NOMO-1 (cell line): ENCODE measurements at regions not wholly inside any gene's neighbourhood (a gene's known extent, or its start where the extent isn't known, plus 50 kb on each side); places are given as distances from the start of the nearest gene placed in this dataset.

Experiments
- DNase-seq, 2 experiments: peaks; one replicate each; lab custom pipeline; 2025; ENCODE audit not compliant: unreplicated experiment in 2 of 2; lab: John Stamatoyannopoulos, UW

- DNase-seq: no peak
Measured at GRCh38 chr9:86703346-86703745, 244.0 kb downstream of the GAS1 start.

- DNase-seq: no peak
Measured at GRCh38 chr9:86700629-86701028, 246.7 kb downstream of the GAS1 start.

GRCh38 chr9:86697999-86698398 is 249.3 kb downstream of the GAS1 start:
- no peak for DNase-seq

- DNase-seq: no peak
Measured at GRCh38 chr9:86697213-86697612, 250.1 kb downstream of the GAS1 start.

- DNase-seq: no peak
Measured at GRCh38 chr9:86695910-86696424, 251.3 kb downstream of the GAS1 start.

- DNase-seq: no peak
Measured at GRCh38 chr9:86690034-86690433, 257.3 kb downstream of the GAS1 start.

DNA sequence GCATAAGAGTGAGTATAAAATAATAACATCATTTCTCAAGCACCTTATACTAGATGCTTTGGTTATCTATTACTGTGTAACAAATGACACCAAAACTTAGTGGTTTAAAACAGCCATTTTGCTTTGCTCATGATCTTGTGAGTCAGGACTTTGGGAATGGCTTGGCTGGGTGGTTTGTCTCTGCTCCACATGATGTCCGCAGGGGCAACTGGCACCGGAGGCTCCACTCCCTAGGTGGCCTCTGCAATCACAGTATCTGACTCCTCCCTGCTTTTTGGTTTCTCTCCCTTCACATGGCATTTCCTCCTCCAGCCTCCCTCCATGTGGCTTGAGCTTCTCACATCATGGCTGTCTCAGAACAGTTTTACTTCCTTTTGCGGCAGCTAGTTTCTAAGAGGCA is 259.5 kb downstream of the GAS1 start:
- no peak for DNase-seq

GRCh38 chr9:86685556-86685955 is 261.8 kb downstream of the GAS1 start:
- no peak for DNase-seq

DNA sequence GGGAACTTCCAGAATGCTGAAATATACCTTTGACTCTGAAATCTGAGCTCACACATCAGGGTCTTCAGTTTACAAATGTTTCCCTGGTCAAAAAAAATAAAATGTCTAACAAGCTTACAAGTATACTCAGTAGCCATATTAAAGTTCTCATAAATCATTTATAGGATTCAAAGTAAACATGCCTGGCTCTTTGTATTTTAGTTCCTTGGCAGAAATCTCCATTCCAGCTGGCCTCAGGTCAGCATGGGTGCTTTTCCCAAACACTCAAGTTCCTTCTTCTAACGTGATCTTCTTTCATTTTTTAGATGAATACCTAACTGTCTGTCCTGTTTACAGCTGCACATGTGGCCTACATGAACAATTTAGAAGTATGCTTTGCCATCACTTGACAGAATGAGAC is 263.2 kb downstream of the GAS1 start:
- no peak for DNase-seq

DNA sequence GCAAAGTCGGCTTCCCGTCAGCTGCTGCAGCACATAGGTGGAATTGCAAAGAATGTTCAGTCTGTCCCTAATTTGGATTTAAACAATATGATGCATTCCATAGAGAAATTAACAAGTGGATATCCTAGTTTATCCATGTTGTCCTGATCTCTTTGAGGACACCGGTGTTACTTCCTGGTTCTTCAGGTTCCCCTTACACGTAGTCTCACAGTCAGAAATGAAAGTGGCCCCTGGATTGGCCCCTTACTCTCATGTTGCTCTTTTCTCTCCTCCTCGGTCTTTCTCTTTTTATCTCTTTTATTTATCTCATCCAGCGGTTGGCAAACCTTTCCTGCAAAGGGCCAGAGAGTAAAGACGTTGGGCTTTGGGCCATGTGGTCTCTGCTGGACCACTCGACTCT is 265.1 kb downstream of the GAS1 start:
- DNase-seq: peak in 1 of 2 experiments; percentile 1

GRCh38 chr9:86679909-86680308 is 267.4 kb downstream of the GAS1 start:
- no peak for DNase-seq

GRCh38 chr9:86676396-86676795 is 270.9 kb downstream of the GAS1 start:
- no peak for DNase-seq

DNA sequence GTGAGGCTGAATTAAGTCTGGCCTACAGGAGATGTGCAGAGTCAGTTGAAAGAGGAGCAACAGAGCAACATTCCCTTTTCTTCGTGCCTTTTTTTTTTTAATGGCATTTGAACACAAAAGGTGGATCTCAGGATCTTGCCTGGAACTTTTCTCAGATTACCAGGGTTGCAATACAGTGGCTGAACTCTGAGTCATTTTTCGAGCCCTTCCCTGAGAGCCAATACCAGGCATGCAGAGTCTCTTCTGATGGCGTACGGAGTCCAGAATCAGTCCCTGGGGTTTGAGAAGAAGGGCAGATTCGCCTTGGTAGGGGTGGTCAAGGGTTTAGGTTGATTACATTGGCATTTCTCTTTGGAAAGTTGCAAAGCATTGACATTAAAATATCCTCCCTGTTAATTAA is 271.5 kb downstream of the GAS1 start:
- no peak for DNase-seq

DNA sequence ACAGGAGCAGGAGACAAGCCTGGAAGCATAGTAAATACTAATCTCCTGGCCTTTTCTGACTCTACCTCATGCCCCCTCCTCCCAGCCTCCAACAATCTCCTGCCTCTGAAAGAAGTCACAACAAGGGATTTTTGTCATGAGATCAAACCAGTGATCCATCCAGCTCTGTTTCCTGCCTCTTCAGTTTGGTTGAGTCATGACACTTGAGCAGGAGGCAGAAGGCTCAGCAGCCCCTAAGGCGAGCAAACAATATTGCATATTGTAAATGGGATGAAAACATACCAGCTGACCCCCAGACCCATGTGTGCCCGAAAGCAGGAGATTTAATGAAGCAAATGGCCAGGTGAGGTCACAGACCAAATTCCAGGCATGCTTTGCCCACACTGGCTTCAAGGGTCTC is 272.8 kb downstream of the GAS1 start:
- no peak for DNase-seq

DNA sequence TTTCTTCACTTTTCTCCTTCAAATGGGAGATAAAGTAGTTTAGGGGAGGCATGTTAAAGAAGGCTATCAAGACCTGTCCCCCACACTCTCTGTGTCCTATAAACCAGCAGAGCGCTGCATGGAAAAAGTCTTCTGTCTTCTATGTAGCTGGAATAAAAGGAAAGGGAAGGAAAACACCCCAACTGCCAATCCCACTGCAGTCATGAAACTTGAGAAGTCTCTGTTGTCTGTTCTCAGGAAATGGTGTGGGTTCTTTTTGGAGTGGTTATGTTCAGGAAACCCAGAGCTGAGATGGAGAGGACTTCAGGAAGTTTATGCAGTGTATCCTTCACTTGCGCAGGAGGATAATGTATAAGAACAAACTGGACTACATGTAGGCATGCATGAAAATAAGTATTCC is 274.3 kb downstream of the GAS1 start:
- no peak for DNase-seq

DNA sequence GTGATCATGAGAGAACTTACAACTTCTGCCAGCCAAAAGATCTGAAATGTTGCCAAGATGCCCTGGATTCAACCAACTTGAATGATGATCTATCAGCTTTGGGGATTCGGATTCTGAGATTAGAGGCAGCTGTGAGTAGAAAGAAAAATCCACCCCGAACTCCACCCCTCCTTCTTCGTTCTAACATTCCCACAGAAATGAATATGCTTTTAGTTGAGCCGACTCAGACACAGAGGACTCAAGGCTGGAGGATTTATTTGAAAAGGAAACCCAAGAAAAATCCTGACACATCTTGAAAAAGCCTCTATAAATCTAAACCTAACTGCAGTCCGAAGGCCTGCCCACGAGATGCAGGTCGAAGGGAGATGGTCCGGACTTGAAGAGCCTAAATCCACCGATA is 275.0 kb downstream of the GAS1 start:
- no peak for DNase-seq

- DNase-seq: no peak
Measured at GRCh38 chr9:86671018-86671417, 276.3 kb downstream of the GAS1 start.

GRCh38 chr9:86670536-86670935 is 276.8 kb downstream of the GAS1 start:
- no peak for DNase-seq

DNA sequence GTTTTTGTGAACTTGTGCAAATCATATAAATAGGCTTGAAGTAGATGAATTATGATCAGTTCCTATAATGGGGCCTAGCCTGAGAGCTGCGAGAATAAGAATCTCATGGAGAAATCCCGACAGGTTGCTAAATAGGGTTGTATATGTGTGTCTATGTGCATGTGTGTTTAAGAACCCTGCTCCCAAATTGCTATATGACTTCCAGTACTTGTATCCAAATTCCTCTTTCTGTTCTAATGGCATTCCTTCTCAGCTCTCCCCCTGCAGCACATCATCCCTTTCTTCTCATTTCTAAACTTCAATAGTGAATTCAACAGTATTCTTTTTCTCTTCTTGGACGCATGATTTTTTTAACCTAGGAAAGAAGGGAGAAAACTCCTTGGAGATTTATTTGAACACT is 277.2 kb downstream of the GAS1 start:
- no peak for DNase-seq

GRCh38 chr9:86669422-86669821 is 277.9 kb downstream of the GAS1 start:
- DNase-seq: no peak

DNA sequence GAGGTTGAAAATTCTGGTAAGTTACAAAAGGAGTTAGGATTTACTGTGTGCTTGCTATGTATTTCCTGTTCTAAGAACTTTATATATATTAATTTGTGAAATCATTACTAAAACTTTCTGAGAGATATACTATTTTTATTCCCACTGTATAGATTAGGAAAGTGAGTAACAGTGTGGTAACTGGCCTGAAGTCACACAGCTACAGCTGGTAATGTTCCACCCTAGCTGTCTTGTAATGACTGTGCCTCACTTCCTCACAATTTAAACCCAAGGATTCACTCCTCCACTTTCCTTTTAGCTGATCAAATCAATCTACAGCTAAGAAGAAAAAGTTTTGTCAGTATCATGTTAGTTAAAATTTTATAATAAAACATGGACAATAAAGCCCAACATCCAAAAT is 278.8 kb downstream of the GAS1 start:
- DNase-seq: no peak

GRCh38 chr9:86667307-86667706 is 280.0 kb downstream of the GAS1 start:
- no peak for DNase-seq

DNA sequence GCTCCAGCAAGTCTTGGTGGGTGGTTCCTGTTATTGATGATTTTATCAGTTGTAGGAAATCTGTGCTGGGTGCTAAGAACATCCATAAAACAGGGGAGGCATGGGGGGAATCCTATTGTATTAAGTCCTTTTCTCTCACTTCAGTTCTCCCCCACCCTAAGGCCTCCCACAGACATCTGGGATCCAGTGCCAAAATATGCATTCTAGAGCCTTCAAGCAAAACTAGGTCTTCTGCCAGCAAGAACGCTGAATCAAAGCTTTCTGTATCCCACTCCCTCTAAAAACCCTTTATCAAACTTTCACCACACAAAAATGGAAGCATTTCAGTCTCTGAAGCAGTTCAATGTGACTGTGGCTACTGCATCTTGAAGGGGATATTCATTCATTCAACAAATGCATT is 281.9 kb downstream of the GAS1 start:
- DNase-seq: no peak

GRCh38 chr9:86664603-86665002 is 282.7 kb downstream of the GAS1 start:
- no peak for DNase-seq
